22Rv1 (cell line): ENCODE measurements at regions not wholly inside any gene's neighbourhood (a gene's known extent, or its start where the extent isn't known, plus 50 kb on each side); places are given as distances from the start of the nearest gene placed in this dataset.

Source experiments
- ZFX ChIP-seq: fragments of 450-650 bp; IDR thresholded peaks from 2 replicates; pipeline ENCODE4 v1.6.1; 2017; ENCODE audit warnings: antibody characterized with exemption, borderline replicate concordance
- TF ChIP-seq, protein P1 (sequence below): fragments of 450-650 bp; IDR thresholded peaks from 2 replicates; pipeline ENCODE4 v1.5.1; 2017; ENCODE audit warnings: mild to moderate bottlenecking

DNA sequence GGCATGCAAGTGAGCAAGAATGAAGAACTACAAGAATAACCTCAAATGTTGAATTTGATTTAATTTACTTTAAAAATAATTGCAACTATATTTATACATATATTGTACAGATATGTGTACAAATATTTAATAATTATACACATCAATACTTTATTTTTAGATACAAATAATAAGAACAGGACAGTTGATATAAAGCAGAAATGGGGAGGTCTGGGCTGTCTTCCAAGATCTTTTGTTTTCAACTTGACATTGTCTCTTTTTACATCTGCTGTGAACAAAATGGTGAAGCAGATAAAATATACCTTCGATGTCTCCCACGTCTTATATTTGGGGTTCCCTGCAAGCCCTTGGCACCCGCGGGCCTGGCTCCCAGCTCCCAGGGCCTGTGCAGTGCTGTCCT, 231.3 kb upstream of the RBBP8 start:
- TF ChIP-seq, protein P1, sequence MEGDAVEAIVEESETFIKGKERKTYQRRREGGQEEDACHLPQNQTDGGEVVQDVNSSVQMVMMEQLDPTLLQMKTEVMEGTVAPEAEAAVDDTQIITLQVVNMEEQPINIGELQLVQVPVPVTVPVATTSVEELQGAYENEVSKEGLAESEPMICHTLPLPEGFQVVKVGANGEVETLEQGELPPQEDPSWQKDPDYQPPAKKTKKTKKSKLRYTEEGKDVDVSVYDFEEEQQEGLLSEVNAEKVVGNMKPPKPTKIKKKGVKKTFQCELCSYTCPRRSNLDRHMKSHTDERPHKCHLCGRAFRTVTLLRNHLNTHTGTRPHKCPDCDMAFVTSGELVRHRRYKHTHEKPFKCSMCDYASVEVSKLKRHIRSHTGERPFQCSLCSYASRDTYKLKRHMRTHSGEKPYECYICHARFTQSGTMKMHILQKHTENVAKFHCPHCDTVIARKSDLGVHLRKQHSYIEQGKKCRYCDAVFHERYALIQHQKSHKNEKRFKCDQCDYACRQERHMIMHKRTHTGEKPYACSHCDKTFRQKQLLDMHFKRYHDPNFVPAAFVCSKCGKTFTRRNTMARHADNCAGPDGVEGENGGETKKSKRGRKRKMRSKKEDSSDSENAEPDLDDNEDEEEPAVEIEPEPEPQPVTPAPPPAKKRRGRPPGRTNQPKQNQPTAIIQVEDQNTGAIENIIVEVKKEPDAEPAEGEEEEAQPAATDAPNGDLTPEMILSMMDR, result no peak
- no peak for TF ChIP-seq ZFX
